Right lobe of liver (tissue), 4 donors: ENCODE measurements at regions not wholly inside any gene's neighbourhood (a gene's known extent, or its start where the extent isn't known, plus 50 kb on each side); places are given as distances from the start of the nearest gene placed in this dataset.

Experiments used
- CTCF ChIP-seq, 4 donors: fragments of 200-600 bp in 3 of 4; fragments of 450-650 bp in 1 of 4; IDR thresholded peaks; one replicate each; pipeline versions ENCODE4 v1.5.1 to v1.8.0; 2016 to 2022; ENCODE audit warnings: antibody characterized with exemption in 4 of 4, mild to moderate bottlenecking in 2 of 4
- POLR2A ChIP-seq: fragments of 450-650 bp; IDR thresholded peaks from one replicate; pipeline ENCODE4 v1.6.1; 2017; ENCODE audit warnings: antibody characterized with exemption, mild to moderate bottlenecking
- donor health status: DM: no; HTN: no; CAD: no.
- donor health status: DM: no; HTN: no; CAD: no.
- donor health status: DM: no; HTN: yes; CAD: no.

- TF ChIP-seq CTCF (IDR thresholded peaks at IDR 0.05) (no peak), POLR2A (no peak)
Observed at GRCh38 chr12:89269174-89269573, 83.1 kb downstream of the DUSP6 start.
